GM18907 (cell line): ENCODE measurements at regions not wholly inside any gene's neighbourhood (a gene's known extent, or its start where the extent isn't known, plus 50 kb on each side); places are given as distances from the start of the nearest gene placed in this dataset.

ENCODE experiments used
- ATAC-seq: cut with Tn5 transposase; IDR thresholded peaks from one replicate; pipeline ENCODE4 v1.9.1; 2021; ENCODE audit warnings: mild to moderate bottlenecking, moderate library complexity; ENCODE audit not compliant: unreplicated experiment

- no peak for ATAC-seq
These were observed 223.6 kb upstream of the CIBAR2 start for GRCh38 chr16:85335584-85336491.

DNA sequence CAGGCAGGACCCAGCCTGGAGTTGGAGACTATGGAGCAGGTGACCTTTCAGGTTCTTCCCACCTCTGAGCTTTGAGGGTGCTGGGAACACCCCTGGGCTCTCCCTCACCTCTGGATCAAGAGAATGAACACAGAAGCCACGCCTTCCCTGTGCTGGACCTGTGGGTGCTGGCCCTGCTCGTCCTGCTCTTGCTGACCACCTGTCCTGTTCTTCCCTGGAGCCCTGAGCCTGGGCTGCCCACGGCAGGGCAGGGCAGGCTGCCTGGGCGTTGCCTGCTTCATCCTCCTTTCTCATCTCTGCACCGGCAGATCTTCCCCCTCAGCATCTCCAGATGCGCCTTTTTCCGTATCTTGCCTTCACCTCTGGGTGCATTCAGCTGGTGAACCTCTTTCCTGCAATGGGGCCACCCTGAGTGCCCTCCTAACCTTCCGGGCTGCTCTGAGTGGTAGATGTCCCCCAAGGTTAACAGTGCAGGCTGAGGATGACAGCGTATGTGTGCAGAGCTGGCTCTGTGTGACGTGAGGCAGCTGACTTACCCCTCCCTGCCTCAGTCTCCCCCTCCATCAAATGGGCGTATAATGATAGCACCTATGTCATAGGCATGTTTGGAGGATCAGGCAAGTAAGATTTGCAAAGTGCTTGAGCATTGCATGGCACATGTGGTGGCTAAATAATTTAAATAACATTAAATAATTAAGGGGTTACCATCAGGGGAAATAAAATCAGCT, 225.8 kb upstream of the CIBAR2 start:
- no peak for ATAC-seq

DNA sequence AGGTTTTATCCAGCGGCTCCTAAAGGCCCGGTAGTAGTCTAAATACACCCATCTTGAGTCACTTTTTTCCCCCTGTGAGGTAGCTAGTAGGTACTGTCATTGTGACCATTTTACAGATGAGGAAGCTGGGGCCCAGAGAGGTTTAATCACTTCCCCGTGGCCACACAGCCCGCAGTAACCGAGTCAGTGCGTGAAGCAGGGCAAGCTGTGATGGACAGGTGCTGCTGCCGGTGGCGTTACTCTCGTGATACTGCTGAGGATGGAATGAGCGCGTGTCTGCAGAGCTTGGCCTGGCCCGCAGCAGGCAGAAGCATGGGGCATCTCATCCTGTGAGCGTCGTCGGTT, 226.3 kb upstream of the CIBAR2 start:
- ATAC-seq, result no peak

GRCh38 chr16:85338989-85339685, 226.9 kb upstream of the CIBAR2 start:
- no peak for ATAC-seq

DNA sequence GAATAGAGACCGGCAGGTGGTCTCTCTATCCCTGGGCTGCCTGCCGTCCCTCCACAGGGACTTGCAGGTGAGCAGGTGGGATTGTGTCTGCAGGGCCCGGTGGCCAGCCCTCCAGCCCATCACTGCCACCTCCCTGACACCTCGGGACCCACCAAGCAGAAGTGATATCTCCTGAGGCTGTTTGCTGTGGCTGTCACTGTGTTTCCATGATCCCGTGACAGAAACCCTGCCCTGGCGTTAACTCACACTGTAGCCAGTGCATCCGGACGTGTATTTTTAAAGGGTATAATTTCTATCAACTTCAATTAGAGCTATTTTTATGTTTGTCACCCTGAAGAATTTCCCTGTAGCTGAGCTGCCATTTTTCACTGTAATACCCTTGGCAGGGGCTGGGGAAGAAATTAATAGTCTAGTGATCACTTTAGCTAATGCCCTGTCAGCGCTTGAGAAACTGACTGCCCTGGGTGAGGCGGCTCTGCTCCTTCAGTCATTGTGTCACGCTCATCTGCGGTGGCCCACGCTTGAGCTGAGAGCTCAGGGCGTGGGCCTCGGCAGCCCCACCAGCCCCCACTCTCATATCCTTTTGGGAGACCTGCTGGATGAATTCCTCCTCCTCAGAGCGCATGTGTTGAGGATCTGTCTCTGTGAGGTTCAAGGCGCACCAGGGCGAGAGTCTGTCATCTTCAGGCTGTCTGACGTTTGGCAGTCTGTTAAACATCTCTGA, 229.9 kb upstream of the CIBAR2 start:
- no peak for ATAC-seq

DNA sequence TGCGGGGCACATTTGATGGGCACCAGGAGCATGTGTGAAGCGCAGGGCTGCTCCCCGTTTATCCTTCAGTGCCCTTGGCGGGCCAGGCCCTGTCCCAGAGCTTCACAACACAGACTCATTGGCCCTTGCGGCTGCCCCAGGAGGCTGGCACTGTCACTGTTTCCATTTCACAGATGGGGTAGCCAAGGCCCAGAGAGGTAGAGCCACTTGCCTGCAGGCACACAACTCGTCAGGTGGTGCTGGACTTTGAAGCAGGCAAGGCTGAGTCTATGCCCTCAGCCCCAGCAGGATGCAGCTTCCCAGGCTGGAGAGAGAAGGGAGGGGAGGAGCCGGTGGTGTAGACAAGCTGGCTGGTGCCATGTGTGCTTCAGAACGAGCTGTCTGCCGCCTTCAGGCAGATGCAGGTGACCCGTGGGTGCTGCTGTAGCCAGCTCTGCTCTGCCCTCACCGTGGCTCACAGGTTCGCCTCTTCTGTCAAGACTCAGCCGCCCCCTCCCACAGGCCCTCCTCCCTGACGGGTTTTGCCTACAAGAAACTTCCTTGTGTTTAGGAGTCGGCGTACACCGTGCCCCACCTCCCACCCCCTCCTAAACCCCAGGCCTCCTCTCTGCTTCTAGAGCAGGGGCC, 232.3 kb upstream of the CIBAR2 start:
- ATAC-seq, result no peak

DNA sequence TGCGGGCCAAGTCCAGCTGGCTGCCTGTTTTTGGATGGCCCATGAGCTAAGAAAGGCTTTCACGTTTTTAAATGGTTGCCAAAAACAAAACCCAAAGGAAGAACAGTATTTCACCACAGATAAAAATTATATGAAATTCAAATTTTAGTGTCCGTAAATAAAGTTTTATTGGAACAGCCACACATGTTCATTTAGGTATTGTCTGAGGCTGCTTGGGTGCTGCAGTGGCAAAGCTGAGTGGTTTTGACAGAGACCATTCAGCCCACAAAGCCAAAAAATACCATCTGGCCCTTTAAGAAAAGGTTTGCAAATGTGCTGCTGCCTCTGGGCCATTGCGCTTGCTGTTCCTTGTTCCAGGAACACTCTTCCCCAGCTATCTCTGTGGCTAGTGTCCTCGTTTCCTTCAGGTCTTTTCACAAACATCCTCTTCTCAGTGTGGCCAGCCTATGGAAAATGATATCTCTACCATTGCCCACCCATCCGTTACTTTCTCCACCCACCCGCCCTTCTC, 232.9 kb upstream of the CIBAR2 start:
- no peak for ATAC-seq

GRCh38 chr16:85346404-85347212, 234.3 kb upstream of the CIBAR2 start:
- no peak for ATAC-seq

DNA sequence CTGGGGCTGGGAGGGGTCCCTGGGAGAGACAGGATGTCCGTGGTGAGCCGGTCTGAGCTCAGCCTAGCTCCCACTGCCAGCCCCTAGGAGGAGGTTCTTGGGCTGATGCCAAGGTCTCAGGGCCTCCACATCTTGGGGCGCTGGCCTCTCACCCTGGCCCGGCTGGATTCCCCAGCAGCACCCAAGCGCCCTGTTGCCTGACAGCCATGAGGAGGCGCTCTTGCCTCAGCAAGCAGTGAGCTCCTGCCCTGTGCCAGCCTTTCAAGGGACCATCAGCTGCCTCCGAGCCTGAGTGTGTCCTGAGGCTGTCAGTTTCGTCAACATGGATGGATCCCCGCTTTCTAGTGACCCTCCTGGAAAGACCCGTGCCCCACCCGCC, 234.9 kb upstream of the CIBAR2 start:
- ATAC-seq, result no peak

DNA sequence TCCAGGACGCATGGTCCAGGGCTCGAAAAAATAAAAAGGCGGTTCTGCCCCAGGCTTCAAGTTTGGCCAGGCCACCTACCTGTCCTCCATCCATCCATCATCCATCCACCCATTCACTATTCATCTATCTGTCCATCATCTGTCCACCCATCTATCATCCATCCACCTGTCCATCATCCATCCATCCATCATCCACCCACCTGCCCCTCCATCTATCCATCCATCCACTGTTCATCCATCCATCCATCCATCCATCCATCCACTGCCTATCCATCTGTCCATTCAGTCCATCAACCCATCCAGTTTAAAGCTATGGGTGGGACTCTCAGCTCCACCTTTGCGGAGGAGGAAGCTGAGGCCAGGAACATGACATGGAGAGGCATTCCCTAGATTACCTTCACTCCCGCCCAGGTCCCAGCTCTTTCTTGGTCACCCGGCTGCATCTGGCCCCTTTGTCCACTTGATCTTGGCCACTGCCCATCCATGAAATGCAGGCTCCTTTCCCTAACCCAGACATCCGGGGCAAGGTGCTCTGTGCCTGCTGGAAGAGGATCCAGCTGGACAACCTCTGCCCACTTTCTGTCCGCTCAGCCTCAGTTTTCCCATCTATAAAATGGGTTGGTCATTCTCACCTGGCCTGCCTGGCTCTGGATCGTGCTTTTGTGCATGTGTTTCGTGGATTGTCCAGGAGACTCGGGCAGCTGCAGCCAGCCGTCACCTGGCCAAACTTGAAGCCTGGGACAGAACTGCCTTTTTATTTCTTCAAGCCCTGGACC, 236.0 kb upstream of the CIBAR2 start:
- no peak for ATAC-seq

DNA sequence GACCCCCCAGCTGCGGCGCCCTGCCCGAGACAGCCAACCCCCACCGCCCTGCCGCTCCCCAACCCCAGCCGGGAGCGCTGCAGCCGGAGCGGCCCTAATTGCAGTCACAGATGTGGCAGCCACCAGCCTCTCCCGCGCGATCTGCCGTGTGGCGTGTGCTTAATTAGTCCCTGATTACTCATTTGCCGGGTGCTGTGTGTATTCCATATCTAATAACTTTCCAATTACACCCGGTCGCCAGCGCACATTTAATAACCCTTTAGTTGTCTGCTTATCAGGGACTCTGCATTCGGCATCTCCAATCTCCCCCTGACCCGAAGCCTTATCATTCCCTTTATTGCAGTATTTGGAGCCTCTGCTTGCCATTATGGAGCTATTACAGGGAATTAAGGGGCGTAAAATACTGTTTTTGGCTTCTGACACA, 236.7 kb upstream of the CIBAR2 start:
- ATAC-seq, result no peak

DNA sequence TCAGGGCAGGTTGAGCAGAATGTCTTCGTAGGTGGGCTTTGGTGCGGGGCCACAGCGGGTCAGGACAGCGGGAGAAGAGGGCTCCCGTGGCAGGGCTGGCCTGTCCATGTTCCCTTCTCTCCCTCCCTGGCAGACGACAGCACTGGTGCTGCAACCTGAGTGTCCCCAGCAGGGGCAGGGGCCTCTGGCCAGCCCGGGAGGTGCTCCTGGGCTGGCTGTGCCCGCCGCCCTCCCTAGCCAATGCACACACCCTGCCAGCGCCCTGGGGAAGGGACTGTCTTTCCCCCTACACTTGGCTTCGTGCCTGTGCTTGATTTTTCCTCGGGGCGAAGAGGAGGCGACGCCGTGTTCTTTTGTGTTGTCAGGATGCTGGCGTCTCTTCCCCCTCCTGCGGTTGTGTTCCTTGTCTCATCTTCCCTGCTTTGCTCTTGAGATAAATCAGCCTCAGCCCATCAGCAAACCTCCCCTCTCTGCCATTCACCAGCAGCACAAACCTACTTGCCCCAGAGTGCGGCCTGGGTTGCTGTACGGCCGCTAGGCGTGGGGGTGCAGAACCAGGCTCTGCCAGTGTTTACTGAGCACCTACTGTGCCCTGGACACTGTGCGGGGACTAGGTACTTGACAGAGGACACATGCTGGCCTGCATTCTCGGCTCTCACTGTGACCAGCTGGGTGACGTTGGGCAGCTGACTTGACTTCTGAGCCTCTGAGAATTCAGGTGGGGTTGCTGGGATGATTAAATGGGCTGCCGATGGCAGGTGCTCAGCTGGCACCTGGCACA, 237.3 kb upstream of the CIBAR2 start:
- ATAC-seq, result no peak

- no peak for ATAC-seq
These were observed 238.0 kb upstream of the CIBAR2 start for GRCh38 chr16:85350146-85350728.

- no peak for ATAC-seq
These were observed 238.7 kb upstream of the CIBAR2 start for GRCh38 chr16:85350973-85351372.

DNA sequence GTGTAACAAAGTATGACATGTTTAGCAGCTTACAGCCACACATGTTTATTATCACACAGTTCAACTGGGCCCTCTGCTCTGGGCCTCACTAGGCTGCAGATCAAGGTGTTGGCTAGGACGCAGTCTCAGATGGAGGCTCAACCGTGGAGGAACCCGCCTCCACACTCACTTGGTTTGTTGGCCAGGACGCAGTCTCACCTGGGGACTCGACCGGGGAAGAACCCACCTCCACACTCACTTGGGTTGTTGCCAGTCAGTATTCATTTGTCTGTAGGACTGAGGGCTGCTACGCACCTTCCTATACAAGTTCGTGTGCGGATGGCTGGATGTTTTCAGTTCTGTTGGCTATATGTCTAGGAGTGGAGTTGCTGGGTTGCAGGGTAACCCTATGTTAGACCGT, 240.7 kb upstream of the CIBAR2 start:
- ATAC-seq, result no peak

- no peak for ATAC-seq
These were observed 241.8 kb upstream of the CIBAR2 start for GRCh38 chr16:85353839-85354685.
